ENCODE measurements at regions not wholly inside any gene's neighbourhood (a gene's known extent, or its start where the extent isn't known, plus 50 kb on each side); places are given as distances from the start of the nearest gene placed in this dataset.
"Not testable (repeated sequence)": the region's sequence is repeated elsewhere in the genome, so short reads cannot be mapped to it uniquely, and the experiment has no call there.

GRCh38 chr16:48003206-48003907 is 152.4 kb downstream of the ABCC12 start:
- no peak for DNase-seq

- no peak for DNase-seq
These were observed 154.4 kb downstream of the ABCC12 start for GRCh38 chr16:48001324-48001895.

GRCh38 chr16:48000622-48001021 is 155.2 kb downstream of the ABCC12 start:
- no peak for DNase-seq

- DNase-seq, result no peak
These were observed 156.2 kb downstream of the ABCC12 start for GRCh38 chr16:47999595-47999994.

GRCh38 chr16:47995354-47995753 is 160.4 kb downstream of the ABCC12 start:
- no peak for DNase-seq

- DNase-seq, result no peak
These were observed 164.3 kb downstream of the ABCC12 start for GRCh38 chr16:47991491-47991890.

GRCh38 chr16:47990676-47991075 is 165.1 kb downstream of the ABCC12 start:
- no peak for DNase-seq

GRCh38 chr16:47987136-47987535 is 168.7 kb downstream of the ABCC12 start:
- no peak for DNase-seq

GRCh38 chr16:47986031-47986430 is 169.8 kb downstream of the ABCC12 start:
- DNase-seq, result no peak

- DNase-seq, result no peak
These were observed 171.1 kb downstream of the ABCC12 start for GRCh38 chr16:47984669-47985068.

GRCh38 chr16:47983999-47984580 is 171.7 kb downstream of the ABCC12 start:
- no peak for DNase-seq

- no peak for DNase-seq
These were observed 175.6 kb downstream of the ABCC12 start for GRCh38 chr16:47980212-47980611.

- DNase-seq, result no peak
These were observed 176.1 kb downstream of the ABCC12 start for GRCh38 chr16:47979616-47980182.

- DNase-seq, result no peak
These were observed 176.7 kb downstream of the ABCC12 start for GRCh38 chr16:47979164-47979520.

- no peak for DNase-seq
These were observed 177.2 kb downstream of the ABCC12 start for GRCh38 chr16:47978491-47979163.

- DNase-seq, result no peak
These were observed 178.0 kb downstream of the ABCC12 start for GRCh38 chr16:47977802-47978201.

- no peak for DNase-seq
These were observed 179.1 kb downstream of the ABCC12 start for GRCh38 chr16:47976636-47977210.

- DNase-seq, result not testable (repeated sequence)
These were observed 180.8 kb downstream of the ABCC12 start for GRCh38 chr16:47974971-47975370.

- DNase-seq, result no peak
These were observed 182.2 kb downstream of the ABCC12 start for GRCh38 chr16:47973552-47973951.

GRCh38 chr16:47972246-47972985 is 183.4 kb downstream of the ABCC12 start:
- no peak for DNase-seq

GRCh38 chr16:47971225-47971624 is 184.6 kb downstream of the ABCC12 start:
- no peak for DNase-seq

GRCh38 chr16:47970291-47970931 is 185.4 kb downstream of the ABCC12 start:
- no peak for DNase-seq
